Activated T-cell treated with anti-CD3 and anti-CD28 coated beads for 24 hours (primary cell): ENCODE measurements at regions not wholly inside any gene's neighbourhood (a gene's known extent, or its start where the extent isn't known, plus 50 kb on each side); places are given as distances from the start of the nearest gene placed in this dataset.

Experiments
- DNase-seq: peaks from one replicate; pipeline ENCODE4 v3.0.0-alpha.2; 2020; ENCODE audit warnings: low read depth

GRCh38 chr6:141307309-141307998 lies 825.3 kb upstream of the GJE1 start:
- DNase-seq = peak; percentile 16

DNA sequence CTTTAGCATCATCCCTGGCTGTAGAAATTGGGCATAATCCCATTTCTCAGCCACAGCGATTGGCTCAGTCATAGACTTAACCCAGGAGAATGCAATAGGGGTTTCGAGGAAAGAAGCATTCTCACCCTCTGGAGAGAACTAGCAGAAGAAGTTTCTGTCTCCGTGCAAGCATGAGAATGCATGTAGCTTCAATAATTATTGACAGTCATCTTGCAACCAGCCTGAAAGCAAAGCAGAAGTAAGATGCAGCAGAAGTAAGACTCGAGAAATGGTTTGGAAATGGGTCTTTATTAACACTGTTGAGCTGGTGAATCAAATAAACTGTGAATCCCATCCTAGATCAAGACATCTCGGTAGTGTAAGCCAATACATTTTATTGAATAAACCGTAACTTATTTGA lies 828.8 kb upstream of the GJE1 start:
- no peak for DNase-seq

GRCh38 chr6:141301779-141302178 lies 830.9 kb upstream of the GJE1 start:
- no peak for DNase-seq

- no peak for DNase-seq
Observed at GRCh38 chr6:141290941-141291721, 841.6 kb upstream of the GJE1 start.

DNA sequence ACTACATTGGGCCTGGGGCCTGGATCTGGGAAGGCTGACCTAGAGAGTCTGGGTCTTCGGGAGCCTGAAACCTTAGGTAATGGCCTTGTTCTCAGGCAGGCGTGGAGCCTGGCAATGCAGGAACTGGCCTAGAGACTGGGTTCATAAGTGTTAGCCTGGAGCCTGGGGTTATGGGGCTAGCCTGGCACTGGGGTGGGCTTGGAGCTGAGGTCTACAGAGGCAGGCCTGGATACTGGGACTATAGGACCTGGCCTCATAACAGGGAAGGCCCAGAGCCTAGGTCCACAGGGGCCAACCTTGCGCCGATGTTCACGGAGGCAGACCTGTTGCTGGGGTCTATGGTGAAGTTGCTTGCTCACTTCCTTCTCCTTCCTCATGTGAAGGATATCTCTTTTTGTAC lies 843.8 kb upstream of the GJE1 start:
- no peak for DNase-seq

- DNase-seq = no peak
Observed at GRCh38 chr6:141282263-141282662, 850.5 kb upstream of the GJE1 start.

DNA sequence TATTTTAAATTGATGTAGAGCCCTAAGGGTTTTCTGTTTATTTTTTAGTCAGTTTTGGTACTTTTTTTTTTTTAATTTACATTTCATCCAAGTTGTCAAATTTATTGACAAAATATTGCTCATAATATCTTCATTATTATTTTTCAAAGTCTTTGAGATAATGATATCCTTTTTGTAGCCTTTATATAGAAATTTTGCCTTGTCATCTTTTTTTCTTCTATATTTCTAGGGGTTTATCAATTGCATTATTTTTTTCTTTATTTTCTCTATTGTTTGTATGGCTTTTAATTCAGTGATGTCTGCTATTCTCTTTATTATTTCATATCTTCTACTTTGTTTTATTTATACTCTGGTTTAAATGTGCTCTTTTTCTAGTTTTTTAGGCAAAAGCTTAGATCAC lies 863.0 kb upstream of the GJE1 start:
- DNase-seq = no peak

GRCh38 chr6:141267420-141267819 lies 865.3 kb upstream of the GJE1 start:
- DNase-seq = no peak

DNA sequence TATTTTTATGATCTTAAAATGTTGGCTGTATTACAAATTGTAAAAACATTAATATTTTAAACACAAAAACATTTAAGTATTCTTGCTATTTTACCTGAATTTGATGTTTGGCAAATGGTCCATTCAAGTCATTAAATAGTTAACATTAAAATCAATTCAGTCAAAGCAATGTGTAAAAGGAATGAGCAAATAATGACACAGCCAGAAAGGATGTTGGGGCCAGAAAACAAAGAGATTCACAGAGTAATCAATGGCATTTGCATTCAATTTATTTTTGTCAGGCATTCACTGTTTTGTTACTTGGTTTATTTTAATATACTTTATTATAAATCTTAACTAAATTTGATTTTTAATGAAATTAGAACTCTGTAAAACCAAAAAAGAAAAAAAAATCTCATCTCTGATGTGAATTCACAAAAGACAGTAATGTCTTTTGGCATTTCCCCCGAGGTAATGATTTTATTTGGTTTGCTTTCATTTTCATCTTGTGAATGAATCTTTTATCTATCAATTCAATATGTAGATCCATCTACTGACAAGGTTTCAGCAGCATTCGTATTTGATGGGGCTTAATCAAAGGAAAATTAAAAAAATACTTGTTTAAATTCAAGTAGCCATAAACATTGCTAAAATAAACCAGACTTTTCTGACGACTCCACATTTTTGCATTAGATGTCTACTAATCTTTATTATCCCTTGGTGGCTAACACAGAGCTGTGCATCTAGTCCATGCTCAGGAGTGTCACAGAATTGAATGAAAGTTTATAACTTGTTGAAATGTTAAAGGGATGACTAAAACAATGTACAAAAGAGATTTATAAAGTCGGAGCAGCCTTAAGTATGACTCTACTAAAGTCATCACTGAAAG lies 866.7 kb upstream of the GJE1 start:
- DNase-seq = no peak

- DNase-seq = no peak
Observed at GRCh38 chr6:141264101-141264500, 868.6 kb upstream of the GJE1 start.

DNA sequence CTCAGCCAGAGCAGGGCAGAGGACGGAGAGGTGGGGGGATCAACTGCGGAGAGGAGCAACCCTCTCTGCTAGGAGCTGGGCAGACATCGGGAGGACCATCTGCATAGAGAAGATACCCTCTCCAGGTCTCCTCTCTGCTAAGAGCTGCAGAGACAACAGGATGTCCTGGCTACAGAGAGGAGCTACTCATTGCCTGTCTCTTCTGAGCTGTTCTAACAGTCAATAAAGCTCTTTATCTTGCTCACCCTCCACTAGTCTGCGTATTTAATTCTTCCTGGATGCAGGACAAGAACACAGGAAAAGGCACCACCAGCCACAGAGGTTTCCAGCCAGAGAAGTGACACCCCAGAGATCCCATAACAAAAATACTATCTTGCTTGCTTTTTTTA lies 871.1 kb upstream of the GJE1 start:
- DNase-seq = no peak

DNA sequence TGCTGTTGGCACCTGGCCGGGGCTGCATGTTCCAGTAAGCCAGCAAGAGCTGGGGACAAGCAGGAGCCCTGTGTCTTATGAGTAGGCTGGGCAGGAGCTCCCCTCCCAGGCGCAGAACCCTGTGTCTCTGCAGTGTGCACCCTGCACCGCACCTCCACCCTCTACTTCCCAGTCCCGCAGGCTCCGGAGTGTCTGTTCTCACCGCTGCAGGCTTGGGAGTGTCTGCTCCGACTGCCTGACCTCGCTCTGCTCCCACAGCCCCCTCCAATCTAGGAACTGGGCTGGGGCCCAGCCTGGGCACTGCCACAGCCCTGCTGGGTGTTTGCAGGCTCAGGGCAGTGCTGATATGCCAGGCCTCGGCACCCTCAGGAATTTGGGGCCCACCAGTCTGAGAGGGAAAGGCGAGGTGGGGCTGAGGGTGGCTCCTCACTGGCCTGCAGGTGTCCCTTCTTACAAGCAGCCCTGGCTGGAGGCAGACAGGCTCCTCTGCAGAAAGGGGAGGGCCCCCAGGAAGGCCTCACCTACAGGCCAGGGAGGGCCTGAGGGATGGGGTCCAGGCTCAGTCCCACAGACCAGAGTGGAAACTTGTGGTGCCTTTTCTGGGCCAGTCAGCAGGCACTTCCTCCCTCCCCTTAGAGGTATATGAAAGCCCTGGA lies 871.6 kb upstream of the GJE1 start:
- DNase-seq = no peak

DNA sequence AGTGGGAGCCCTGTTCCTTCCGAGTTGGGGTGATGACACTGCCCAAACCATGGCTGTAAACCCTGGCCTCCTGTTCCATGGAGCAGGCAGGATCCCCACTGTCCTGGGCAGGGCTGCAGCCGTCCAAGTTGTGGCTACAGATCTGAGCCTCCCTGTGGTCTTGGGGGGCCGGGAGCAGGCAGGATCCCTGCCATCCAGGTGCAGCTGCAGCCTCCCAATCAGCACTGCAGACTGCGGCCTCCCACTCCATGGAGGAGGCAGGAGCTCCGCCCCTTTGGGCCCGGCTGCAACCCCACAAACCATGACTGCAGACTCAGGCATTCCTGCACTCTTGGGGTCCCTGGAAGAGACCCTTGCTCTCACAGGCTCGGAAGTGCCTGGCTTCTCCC lies 872.1 kb upstream of the GJE1 start:
- no peak for DNase-seq

DNA sequence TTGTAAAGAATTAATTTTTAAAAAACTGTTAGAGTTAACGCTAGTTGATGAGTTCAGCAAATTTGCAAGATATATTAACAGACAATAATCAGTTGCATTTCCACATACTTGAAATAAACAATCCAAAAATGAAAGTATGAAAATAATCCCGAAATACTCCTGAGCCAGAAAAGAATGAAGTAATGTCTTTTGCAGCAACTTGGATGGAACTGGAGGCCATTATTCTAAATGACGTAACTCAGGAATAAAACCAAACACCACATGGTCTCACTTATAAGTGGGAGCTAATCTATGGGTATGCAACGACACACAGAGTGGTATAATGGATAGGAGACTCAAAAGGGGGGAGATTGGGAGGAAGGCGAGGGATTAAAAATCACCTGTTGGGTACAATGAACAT lies 872.9 kb upstream of the GJE1 start:
- DNase-seq = no peak

- DNase-seq = no peak
Observed at GRCh38 chr6:141259091-141259490, 873.6 kb upstream of the GJE1 start.

GRCh38 chr6:141258516-141258915 lies 874.2 kb upstream of the GJE1 start:
- DNase-seq = no peak

- no peak for DNase-seq
Observed at GRCh38 chr6:141254336-141254735, 878.4 kb upstream of the GJE1 start.

DNA sequence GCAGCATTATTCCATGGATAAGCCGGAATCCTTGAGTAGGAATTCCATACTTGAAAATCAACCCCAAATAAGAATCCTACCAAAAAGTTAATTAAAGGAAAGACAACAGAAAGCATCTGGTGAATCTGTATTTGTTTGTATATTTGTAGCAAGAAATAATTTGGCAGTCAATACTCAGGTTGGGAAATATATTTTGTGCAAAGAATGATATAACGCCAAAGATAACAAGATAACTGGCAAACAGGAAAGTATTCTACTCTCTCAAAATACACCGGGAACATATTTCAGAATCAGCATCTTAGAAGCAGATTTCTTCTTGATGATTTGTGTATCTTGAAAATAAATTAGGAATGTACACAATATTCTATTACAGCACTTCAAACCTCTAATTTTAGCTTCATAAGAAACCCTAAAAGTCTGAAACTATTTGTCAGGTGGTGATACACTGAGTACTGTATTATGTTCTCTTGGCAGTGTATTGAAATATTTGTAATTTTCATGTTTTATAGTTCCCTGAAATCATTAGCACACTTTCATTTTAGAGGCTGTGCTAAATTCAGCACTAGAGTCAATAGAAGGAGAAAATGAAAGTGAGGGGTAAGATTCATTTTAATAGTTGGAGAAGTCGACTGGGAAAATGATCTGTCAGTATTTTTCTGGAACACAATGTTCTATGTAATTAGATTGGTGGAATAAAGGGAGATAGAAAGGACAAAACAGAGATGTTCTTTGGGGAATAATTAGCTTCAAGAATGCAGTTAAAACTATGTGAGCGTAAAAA lies 879.7 kb upstream of the GJE1 start:
- no peak for DNase-seq

DNA sequence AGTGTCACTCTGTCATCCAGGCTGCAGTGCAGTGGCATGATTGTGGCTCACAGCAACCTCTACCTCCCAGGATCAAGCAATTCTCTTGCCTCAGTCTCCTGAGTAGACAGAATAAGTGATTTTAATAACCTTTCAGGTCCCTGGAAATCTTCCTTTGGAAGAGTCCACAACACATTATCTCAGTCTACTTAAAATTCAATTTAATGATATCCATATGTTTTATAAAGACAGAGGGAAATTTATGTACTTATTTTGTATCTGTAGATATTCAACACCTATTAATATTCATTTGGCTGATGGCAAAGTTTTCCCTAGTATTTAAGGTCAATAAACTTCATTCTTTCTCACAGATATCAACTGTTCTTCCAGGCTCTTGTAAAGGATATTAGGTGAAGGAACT lies 881.4 kb upstream of the GJE1 start:
- no peak for DNase-seq

DNA sequence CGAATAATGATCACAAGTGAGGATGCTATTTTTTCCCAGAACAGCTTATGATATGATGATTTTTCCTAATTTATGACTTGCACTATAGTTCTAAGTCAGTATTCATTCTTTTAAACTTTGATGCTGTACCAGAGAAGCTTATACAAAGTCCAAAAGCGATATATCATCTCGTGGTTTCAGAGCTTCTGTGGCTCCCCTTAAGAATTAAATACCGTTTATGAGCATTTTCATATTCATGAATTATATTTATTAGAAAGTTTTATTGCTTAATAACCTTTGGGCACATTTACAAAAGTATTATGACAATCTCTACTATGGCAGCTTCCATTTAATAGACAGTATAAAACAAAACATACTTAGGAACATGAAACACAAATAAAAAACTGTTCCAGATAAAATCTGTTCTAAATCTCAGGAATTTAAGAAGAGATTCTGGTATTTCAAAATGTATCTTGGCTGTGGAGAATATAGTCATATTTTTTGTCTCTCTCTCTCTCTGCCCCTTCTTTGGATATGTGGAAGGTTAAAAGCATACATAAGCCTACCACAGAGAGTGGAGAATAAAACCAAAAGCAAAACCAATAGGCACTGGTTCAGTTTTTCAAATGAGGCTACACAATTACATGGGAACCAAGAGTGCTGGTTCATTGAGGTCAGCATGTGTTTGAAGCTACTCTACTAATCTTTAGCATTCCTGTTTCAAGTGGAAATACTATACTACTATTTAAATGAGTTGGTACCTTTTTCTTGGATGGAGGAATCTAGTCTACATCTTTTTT lies 884.5 kb upstream of the GJE1 start:
- DNase-seq = no peak

- no peak for DNase-seq
Observed at GRCh38 chr6:141244366-141244765, 888.4 kb upstream of the GJE1 start.
